Effector CD4-positive, alpha-beta T cell (primary cell): ENCODE measurements at regions not wholly inside any gene's neighbourhood (a gene's known extent, or its start where the extent isn't known, plus 50 kb on each side); places are given as distances from the start of the nearest gene placed in this dataset.

Source experiments
- DNase-seq: peaks from one replicate; pipeline ENCODE4 v3.0.0-alpha.2; 2020

DNA sequence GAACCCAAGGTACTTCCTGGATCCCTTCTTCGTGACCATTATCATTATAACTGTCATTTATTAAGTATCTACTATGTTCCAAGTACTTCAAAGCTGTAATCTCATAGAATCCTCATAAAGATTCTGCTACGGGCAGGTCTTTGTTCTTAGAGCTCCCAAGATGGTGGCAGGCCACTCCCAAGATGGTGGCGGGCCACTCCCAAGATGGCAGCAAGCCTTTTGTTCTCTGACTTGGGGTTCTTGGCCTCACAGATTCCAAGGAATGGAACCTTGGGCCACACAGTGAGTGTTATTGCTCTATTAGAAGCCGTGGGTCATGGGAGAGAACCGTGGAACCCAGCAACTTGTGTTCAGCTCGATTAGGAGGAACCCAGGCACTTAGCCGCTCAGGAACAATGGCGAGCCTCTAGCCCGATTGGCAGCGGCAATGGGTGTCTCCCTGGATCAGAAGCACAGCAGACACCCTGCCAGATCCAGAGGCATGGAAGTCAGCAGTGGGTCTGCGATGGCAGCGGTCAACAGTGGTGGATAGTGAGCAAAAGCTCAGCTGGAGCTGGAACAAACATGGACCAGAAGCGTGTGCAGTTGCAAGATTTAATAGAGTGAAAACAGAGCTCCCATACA, 193.7 kb upstream of the BTG1 start:
- no peak for DNase-seq

- no peak for DNase-seq
These were observed 193.0 kb upstream of the BTG1 start for GRCh38 chr12:92338671-92339070.

- DNase-seq: no peak
These were observed 192.5 kb upstream of the BTG1 start for GRCh38 chr12:92338102-92338501.

- DNase-seq: no peak
These were observed 191.5 kb upstream of the BTG1 start for GRCh38 chr12:92337128-92337527.

DNA sequence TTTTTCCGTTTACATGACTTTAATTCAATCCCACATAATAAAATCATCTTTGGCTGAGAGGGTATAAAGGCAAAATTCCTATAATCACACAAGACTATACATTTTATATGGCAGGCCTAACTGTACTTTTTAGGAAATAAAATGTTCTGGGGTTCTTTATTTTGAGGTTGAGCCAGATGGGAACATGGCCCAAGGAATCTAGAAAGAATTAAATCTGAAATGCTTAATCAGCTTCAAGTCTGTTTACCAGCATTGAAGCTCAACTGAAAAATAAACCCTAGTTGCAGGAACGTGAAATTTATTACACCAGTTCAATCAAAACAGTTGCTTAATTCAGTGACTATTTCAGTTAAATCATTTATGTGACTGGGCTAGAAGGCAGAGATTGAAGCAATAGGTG, 191.0 kb upstream of the BTG1 start:
- no peak for DNase-seq

GRCh38 chr12:92335831-92336230, 190.2 kb upstream of the BTG1 start:
- DNase-seq: no peak

GRCh38 chr12:92334552-92334951, 188.9 kb upstream of the BTG1 start:
- DNase-seq: no peak

DNA sequence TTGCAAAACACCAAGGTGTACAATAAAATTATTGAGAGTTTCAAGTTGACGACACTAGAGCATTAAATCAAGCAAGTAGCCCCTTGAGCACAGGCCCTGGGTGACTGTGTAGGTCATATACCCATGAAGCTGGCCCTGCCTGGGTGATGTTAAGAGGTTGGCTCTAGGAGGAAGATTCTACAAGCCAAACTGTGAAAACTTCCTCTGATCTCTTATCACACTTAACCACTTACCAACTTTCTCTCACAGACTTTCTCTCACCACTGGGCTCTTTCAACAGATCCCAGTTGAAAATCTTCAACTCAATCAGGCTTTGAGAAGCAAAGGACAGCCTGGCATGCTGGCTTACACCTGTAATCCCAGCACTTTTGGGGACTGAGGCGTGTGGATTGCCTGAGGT, 186.9 kb upstream of the BTG1 start:
- no peak for DNase-seq

GRCh38 chr12:92331383-92331782, 185.7 kb upstream of the BTG1 start:
- no peak for DNase-seq

GRCh38 chr12:92330654-92331053, 185.0 kb upstream of the BTG1 start:
- no peak for DNase-seq

- no peak for DNase-seq
These were observed 181.2 kb upstream of the BTG1 start for GRCh38 chr12:92326877-92327276.

DNA sequence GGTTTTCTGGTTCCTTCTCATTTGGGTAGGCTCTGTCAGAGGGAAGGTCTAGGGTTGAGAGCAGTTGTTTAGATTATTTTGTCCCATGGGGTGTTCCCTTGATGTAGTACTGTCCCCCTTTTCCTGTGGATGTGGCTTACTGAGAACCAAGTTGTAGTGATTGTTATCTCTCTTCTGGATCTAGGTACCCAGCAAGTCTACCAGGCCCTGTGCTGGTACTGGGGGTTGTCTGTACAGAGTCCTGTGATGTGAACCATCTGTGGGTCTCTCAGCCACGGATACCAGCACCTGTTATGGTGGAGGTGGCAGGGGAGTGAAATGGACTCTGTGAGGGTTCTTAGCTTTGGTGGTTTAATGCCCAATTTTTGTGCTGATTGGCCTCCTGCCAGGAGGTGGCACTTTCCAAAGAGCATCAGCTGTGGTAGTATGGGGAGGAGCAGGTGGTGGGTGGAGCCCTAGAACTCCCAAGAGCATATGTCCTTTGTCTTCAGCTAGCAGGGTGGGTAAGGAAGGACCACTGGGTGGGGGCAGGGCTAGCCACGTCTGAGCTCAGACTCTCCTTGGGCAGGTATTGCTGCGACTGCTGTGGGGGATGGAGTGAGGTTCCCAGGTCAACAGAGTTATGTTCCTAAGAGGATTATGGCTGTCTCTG, 179.3 kb upstream of the BTG1 start:
- no peak for DNase-seq

DNA sequence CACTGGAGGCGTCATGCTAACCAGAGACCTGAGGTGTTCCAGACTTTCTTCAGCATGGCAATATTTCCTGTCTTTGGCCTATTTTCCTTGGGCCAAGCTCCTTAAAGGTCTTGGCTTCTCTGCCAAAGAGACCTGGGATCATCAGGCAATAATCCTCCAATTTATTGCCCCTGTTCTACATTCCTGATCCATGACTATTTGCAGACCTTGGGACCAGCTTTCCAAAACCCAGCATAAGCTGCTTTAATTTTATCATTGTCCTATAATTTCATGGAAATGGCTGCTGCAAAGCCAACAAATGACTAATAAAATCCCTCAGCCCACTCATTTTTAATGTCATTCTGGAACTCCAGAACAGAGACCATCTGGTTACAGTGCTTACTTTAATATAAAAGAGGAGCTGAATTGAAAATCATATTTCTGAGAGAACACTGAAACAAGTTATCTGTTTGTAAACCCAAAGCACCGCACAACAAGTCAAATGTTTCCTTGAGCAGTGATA, 166.9 kb upstream of the BTG1 start:
- no peak for DNase-seq

GRCh38 chr12:92304371-92305055, 158.9 kb upstream of the BTG1 start:
- no peak for DNase-seq

- no peak for DNase-seq
These were observed 156.6 kb upstream of the BTG1 start for GRCh38 chr12:92302041-92302829.

GRCh38 chr12:92301356-92301755, 155.7 kb upstream of the BTG1 start:
- DNase-seq: no peak

DNA sequence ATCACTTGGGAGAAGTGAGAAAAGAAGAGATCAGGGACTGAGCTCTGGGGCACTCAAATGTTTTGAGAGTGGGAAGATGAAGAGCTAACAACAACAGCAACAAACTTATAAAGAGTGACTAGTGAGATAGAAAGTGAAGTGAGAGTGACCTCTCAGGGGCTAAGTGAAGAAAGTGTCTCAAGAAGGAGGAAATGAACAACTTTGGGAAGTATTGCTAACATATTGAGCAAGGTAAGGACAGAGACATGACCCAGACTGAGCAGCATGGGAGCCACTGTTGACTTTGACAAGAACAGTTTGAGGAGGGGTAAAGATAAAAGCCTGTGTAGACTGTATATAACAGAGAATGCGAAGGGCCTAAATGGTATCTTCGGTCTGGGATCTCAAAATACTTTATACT, 155.1 kb upstream of the BTG1 start:
- DNase-seq: no peak

DNA sequence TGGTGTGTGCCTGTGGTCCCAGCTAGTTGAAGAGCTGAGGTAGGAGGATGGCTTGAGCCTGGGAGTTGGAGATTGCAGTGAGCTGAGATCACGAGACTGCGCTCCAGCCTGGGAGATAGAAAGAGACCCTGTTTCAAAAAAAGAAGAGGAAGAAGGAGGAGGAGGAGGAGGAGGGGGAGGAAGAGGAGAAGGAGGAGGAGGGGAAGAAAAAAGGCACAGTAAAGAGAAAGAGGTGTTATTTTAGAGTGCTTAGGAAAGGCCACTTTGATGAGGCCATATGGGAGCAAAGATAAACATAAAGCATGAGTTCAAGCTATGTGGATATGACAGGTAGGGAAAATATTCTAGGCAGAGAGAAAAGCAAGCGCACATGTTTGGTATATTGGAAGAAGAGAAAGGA, 154.1 kb upstream of the BTG1 start:
- no peak for DNase-seq

DNA sequence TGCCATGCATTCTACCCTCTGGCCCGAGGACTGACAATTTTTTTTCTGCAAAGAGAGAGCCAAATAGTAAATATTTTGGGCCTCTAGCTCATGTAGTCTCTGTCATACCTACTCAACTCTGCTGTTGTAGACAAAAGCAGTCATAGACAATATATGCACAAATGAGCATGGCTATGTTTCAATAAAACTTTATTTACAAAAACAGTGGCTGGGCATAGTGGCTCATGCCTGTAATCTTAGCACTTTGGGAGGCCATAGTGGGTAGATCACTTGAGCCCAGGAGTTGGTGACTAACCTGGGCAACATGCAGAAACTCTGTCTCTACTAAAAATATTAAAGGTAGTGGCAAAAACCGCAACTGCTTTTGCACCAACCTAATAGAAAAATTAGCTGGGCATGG, 153.7 kb upstream of the BTG1 start:
- no peak for DNase-seq

- no peak for DNase-seq
These were observed 152.5 kb upstream of the BTG1 start for GRCh38 chr12:92297932-92298696.

GRCh38 chr12:92297405-92297804, 151.8 kb upstream of the BTG1 start:
- no peak for DNase-seq

DNA sequence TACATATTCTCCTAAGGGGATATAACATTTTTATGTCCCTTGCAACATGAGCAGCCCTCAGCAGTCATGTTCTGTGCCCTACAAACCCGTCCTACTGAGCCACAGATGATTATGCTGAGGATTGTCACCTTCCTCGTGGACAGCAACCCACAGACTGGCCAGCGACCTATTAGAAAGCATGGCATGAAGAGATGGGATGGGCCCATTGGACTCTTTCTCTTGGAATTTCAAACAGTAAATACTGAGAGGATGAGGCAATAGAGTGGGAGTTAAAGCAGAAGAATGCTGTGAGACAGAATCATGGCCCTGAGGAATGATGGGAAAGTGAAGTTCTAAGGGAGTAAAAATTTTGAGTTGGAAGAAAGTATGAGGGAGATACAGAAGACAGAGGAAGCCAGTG, 149.9 kb upstream of the BTG1 start:
- no peak for DNase-seq
